HG02759 (cell line): ENCODE measurements at regions not wholly inside any gene's neighbourhood (a gene's known extent, or its start where the extent isn't known, plus 50 kb on each side); places are given as distances from the start of the nearest gene placed in this dataset.
"Not testable (repeated sequence)": the region's sequence is repeated elsewhere in the genome, so short reads cannot be mapped to it uniquely, and the experiment has no call there.

Experiments used
- ATAC-seq: cut with Tn5 transposase; IDR thresholded peaks from one replicate; pipeline ENCODE4 v1.9.1; 2021; ENCODE audit warnings: mild to moderate bottlenecking, moderate library complexity; ENCODE audit not compliant: unreplicated experiment

DNA sequence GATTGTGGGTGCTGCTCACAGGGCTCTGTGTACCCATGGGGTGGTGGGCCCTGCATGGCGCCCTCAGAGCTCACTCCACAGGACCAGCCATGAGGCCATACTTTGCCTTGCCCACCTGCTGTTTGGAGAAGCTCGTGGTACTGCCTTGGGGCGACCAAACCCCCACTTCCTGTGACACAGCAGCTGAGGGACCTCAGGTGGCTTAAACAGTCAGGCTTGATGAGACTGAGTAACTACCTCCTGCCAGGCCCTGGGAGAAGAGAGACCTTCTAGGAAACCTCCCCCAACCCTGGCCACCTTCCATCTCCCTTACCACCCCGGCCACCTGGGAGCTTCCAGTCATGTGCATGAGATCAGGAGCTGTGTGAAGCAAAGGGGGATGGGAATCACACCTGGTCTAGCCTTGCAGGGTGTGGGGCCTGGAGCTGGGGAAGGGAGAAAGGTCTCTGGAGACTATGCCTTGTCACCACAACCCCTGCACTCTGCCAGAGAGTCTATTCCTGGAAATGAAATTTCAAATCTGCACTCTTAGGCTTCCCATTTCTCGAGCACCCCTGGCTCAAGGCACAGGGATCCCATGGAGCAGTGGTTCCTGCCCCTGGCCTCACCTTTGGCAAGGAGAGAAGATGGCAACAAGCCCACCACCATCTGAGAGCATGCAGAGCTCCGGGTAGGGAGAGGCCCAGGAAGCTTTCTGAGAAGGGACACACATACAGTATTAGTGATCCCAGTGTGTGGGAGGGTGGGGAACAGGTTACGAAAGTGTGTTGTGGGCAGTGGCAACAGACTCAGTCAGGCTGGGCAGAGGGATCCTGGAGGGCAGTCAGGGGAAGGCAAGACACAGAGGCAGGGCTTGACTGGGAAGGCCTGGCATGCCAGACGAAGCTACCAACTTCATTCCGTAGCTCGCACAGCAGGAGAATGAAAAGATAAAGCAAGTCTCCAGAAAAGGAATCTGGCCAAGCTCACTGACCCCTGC, 125.0 kb downstream of the URI1 start:
- no peak for ATAC-seq

DNA sequence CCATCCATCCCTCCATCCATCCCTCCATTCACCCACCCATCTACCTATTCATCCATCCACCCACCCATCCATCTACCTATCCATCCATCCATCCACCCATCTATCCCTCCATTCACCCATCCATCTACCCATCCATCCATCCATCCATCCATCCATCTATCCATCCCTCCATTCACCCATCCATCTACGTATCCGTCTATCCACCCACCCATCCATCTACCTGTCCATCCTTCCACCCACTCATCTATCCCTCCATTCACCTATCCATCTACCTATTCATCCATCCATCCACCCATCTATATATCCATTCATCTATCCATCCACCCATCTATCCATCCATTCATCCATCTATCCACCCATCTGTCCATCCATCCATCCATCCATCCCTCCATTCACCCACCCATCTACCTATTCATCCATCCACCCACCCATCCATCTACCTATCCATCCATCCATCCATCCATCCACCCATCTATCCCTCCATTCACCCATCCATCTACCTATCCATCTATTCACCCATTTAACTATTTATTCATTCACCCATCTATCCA, 126.0 kb downstream of the URI1 start:
- not testable (repeated sequence) for ATAC-seq

DNA sequence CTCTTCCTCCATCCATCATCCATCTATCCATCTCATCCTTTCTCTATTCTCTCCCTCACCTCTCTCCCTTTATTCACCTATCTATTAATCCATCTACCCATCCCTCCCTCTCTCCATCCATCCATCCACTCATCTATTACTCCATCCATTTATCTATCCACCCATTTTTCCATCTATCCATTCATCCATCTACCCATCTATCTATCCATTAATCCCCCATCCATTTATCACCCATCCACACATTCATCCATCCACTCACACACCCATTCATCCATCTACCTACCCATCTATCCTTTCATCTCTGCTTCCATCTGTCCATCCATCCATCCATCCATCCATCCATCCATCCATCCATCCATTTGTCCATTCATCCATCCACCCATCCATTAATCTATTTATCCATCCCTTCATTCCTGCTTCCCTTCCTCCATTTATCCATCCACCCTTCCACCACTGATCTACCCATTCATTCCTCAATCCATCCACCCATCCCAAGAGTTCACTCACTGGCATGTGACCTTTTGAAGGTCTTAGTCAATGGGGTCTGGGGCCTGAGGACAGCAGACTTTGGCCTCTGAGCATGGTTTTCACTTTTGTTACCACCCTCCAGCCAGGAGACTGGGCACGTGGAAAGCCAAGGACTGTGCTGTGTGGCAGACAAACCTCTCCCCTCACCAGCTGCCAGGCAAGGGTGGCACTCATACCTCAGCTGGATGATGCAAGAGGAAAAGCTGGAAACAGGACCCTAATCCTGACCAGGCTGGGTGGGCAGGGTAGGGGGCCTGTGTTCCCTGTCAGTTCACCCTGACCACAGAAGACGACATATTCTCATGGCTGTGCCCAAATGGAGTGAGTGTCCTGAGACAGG, 126.7 kb downstream of the URI1 start:
- no peak for ATAC-seq

DNA sequence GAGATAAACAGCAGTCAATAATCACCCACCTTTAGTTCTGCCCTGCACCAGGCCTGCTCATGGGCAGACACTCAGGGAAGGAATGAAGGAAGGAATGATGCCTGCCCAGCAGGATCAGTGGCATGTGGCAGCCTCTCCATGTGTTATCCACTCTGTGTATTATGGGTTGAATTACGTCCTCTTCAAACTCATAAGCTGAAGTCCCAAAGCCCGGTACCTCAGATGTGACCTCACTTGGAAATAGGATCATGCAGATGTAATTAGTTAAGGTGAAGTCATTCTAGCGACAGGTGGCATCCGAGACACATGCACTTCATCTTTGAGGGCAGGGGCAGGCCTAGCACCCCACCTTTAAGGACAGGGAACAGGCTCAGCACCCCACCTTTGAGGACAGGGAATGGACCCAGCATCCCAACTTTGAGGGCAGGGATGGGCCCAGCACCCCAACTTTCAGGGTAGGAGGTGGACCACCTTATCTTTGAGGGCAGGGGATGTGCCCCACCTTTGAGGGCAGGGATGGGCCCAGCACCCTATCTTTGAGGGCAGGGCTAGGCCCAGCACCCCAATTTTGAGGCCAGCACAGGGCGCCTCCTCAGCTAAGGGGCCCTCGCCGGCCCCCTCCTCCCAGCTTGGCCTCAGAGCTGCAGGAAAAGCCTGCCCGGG, 127.6 kb downstream of the URI1 start:
- ATAC-seq, result no peak

DNA sequence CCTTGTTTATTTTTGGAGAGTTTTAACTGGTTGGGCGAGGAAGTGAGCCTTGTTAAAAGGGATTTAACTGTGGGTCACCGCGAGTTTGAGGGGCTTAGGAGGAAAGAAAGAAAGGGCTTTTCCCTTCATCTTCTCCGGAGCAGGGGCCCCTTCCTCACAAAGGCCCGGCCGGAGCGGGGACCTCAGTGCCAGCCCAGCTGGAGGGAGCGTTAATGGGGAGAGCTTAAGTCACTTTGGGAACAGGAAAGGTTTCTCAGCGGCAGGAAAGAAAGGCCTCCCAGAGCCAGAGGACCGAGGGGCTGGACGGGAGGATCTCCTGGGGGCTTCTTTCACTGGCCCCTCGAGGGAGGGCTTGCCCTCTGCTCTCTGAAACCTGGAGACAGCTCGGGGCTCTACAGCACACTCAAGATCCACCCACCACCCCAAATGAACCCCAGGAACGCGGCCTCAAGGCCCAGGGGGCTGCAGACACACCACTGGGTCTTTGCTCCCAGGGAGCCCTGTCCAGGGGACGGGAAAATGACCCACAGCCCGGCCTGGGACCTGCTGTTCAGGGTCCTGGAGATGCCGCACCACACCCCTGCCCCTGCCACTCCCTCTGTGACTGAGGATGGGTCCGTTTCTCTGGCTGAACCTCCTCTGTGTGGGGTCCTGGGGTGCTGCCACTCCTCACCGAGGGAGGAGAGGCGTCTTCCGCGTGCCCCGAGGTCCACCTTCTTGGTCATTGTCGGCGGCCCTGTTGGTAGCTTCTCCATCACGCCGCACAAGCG, 128.3 kb downstream of the URI1 start:
- no peak for ATAC-seq

DNA sequence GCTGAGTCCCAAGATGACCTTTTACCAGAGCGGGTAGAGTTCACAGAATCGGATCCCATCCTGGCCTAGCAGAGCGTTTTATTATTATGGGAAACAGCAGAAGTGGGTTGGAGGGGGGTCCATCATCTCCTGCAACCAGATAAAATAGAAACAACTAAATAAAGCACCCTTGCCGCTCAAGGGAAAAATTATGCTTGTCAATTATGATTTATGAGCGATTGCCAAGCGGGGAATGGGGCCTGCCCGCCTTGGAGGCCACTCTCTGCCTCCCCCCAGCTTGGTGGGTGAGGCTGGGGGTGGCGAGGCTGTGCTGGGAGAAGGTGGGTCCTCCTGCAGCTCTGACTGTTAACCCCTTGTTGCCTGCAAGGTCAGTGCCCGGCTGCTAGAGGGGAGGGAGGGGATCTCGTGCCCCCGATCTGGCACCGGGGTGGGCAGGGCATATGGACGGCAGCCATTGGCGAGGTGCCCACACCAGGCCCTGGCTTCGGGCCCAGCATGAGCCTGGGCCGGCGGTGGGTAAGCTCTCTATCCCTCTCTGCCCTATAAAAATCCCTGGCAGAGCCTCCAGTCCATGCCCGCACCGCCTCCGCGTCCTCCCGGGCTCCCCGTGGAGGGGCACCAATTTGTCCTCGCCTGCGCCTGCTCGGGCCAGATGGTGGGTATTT, 129.1 kb downstream of the URI1 start:
- ATAC-seq, result no peak

DNA sequence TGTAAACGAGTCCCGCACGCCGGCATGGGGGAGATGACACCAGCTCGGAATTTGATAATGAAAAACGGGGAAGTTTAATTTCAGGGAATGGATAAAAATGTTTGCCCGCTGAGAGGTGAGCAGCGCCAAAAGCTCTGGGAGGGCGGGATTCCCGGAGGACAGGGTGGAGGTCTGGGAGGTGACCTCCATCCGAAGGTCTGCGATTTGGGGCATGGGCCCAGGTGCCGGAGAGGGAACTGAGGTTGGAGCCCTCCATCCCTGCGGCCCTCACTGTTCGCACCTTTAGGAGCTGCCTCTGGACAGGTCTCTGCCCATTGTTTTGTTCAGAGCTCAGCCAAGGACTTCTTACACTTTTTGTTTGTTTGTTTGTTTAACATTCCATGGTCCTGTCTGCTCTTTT, 129.8 kb downstream of the URI1 start:
- ATAC-seq, result no peak

DNA sequence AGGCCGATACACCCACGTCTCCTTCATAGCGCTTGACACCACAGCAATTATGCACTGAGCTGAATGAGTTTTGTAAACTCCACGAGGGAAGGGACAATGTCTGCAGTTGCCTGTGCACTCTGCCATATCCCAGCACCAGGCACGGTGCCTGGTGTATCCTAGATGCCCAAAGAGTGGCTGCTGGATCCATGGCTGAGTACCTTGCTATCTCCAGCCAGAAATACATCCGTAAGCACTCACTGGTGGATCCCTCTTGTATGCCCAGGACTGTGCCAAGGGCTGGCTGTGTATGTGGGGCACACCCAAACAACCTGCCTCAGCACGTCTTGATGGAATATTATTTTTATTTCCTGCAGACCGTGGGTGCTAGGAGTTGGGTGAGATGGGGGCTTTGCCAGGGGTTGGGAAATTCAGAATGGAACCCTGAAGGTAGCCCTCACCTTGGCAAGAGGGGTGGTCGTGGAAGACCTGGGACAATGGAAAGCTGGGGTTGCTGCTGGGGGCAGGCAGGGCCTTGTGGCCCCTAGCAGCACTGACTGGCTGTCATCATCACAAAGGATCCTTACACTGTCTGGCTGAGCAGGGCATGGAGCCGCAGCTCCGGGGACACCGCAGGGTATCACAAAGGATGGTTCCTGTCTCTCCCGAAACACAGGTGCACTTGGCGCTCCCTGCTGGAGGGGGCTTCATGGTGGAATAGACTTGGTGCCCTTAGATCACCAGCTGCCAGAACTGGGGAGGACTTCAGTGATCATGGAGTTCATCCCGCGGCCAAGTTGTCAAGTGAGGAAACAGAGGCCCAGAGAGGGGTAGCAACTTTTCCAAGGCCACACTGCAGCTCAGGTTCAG, 131.3 kb downstream of the URI1 start:
- ATAC-seq, result no peak

DNA sequence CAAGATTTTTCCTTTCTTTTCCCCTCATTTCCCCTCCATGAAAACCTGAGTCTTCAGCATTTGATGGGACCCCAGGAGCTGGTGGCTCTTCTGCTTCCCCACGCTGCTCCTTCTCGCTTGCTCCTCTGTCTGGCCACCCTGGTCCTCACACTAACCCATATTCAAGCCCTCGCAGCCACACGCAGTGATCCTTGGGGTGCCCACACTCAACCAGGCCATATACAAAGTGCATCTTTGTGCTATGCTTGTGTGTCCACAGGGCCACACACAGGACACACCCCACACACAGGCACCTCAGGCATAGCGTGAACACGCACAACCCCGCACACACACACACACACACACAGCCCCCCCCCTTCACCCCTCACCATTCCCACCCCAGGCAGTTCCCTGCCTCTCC, 132.1 kb downstream of the URI1 start:
- no peak for ATAC-seq

DNA sequence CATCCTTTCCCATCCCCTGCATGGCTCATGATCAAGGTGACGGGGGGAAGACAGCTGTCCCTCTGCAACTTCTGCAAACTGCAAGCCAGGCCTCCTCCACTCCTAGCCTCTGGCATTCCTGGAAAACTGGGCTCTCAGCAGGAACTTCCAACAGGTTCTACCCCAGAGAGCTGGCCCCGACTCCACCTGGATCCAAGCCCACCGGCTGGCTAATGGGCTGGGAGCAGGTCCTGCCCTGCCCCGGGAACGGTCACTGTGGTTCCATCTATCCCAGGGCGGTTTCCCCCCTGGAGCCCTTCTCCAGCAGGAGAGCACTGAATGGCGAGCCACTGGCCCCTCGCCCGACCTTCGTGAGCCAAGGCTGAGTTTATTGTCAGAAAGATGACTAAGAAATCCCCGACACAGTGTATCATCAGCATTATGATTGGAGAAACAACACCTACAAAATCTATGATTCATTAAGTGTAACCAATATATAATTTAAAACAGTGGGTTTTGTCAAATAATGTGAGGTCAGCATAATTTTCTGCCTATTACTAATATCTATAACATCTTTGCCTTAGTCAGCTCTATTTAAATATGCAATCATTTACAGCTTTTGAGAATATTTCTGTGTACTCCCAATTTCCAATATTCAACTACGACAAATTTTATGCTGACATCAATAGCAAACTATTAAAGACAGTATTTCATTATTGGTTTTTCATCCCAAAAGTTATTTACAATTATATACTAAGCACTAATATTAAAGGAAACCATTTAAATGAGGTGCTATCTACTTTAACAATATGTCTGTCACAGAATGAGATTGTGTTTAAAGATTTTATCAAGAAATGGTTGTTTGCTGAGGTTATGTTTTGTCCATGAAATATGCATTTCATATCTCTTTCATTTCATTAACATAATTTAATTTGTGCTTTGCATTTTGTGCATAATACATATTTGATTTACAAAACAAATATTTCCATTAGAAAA, 133.0 kb downstream of the URI1 start:
- no peak for ATAC-seq

DNA sequence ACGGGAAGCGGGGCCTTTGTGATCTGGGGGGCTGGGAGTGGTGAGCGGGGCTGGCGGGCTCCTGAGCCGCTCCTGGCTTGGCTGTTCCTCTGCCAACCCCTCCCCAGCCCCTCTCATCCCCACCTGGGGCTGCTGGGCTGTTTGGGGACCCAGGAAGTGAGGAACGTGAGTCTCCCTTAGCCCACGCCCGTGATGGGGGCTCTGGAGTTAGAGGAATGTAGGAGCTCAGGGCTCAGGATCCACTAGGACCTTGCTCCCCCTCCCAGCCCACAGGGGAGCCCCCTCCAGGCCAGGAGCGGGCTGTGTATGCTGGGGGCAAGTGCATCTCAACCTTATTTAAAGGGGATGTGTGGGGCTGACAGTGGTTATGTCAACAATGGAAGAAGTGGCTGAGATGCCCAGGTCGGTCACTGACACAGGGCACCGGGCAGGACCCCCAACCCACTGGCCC, 134.1 kb downstream of the URI1 start:
- no peak for ATAC-seq

DNA sequence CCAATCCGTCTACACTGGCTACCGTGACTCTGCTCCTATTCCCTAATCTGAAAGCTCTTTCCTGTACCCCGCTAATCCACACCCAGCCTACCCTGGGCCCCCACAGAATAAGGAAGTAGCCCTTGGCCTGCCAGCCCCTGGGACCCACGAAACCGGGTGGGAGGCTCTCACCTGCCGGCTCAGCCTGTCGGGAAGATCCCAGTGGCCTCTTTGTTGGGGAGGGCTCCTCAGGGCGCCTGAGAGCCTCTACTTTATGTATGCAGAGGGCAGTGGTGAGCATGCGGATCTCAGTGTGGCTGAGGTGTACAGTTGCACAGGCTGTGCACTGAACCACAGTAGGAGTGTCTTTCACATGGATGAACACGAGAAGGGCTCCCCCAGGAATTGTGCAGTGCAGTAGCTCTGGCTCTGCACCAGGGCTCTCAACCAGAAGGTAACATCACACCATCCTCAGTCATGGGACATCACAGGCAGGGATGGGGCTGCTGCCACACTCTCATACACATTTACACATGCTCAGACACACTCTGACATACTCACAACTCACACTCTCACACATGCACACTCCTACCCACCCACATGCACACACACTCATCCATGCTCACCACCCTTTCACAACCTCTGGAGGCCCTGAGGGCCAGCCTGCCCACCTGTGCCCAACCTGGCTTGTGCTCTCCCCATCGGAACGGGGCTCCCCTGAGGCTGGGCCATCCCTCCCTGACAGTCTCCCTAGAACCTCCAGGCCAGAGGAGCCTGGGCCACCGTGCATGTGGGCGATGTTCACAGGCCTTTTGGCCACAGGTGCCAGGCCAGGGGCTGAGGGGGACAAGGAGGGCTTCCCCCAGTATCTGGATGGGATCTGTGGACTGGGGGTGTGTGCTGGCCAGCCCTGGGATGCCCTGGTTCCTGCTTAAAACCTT, 135.0 kb downstream of the URI1 start:
- ATAC-seq, result no peak

DNA sequence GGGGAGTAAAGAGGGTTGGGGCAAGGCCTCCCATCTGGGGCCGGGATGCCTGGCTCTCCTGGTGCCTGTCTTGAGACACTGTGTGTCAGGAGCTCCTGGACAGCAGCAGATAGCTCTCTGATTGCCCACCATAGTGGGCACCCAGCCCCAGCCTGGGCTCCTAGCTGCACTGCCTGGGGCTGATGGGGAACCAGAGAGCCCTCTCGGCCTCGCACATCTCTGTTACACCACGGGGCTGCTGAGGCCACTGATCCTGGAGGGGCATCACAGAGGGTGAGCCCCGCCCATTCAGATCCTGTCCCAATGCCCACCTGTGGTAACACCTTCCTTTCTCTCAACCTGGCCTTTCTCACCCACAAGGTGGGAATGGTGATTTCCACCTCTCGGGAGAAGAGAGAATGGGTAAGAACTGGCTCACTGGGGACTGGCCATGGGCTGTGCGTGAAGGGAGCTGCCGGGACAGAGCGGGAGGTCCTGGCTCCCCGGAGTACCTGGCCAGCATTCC, 135.9 kb downstream of the URI1 start:
- no peak for ATAC-seq

DNA sequence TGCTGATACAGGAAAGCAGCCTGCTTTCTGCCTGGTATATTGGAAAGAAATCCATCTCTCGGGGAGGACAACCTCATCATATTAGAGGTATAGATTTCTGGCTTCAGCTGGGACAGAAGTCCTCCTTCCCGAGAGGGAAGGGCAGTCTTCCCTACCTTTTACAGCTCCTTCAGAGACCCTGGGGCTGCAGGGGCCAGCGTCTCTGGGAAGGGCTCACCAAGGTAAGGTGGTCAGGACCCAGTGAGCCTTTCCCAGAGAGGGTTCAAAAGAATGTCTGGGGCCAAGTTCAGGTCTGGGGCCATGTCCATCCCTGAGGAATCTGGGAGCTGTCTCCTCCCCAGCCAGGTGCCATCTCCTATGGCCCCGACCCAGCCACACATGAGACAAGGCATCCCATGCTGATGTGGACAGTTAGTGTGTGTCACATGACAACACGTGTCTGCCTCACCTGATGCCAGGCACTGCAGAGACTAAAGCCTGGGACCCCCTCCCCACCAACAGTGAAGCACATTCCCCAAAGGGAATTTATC, 136.4 kb downstream of the URI1 start:
- ATAC-seq, result no peak

DNA sequence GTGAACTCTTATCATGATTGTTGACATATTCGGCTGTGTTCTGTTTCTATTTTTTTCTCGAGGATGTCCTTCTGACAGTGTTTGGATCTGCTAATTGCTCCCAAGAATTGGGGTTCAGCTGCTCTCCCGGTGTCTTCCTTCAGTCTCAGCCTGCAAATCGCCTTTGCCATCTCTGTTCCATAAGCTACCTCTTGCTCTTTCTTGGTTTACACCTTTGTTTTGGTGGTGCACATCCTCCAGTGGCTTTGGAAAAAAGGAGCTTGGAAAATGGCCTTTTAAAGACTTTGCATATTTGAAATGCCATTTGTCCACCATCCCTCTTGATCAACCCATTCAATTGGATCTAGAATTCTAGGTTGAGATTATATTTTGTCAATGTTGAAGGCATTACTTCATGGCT, 137.2 kb downstream of the URI1 start:
- ATAC-seq, result no peak

DNA sequence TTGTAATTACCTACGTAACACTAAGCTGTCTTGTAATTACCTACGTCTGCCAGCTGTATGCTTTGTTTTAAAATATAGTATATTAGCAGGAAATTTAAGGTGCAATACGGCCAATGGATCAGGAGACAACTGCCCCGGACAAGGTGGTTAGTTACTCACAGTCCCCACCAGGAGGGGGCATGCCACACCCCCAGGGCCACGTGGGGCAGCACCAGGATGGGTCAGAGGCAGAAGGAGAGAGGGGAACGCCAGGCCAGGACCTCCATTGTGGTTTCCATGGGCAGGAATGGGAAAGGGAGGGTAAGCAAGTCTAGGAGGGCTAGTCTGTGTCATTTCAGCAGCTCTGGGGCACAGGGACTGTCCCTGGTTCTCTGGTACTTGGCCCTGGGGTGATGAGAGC, 140.1 kb downstream of the URI1 start:
- ATAC-seq, result no peak
